Anterior cingulate cortex (tissue), 58 donors: ENCODE measurements at regions not wholly inside any gene's neighbourhood (a gene's known extent, or its start where the extent isn't known, plus 50 kb on each side); places are given as distances from the start of the nearest gene placed in this dataset.
A peak's percentile ranks its signal among the peaks of the same experiment; 100 is the strongest.
"Not testable (repeated sequence)": the region's sequence is repeated elsewhere in the genome, so short reads cannot be mapped to it uniquely, and the experiment has no call there.

Experiments
- DNase-seq, 58 donors: peaks; one replicate each; lab custom pipeline; 2025; lab: John Stamatoyannopoulos, UW

- no peak for DNase-seq
Observed at GRCh38 chr1:55773211-55773940, 558.2 kb upstream of the USP24 start.

- DNase-seq, result no peak
Observed at GRCh38 chr1:55768327-55768952, 553.3 kb upstream of the USP24 start.

- no peak for DNase-seq
Observed at GRCh38 chr1:55767171-55767570, 552.0 kb upstream of the USP24 start.

- DNase-seq, result not testable (repeated sequence)
Observed at GRCh38 chr1:55765505-55765904, 550.3 kb upstream of the USP24 start.

- no peak for DNase-seq
Observed at GRCh38 chr1:55751776-55752175, 536.6 kb upstream of the USP24 start.

- DNase-seq, result no peak
Observed at GRCh38 chr1:55750628-55750995, 535.4 kb upstream of the USP24 start.

- no peak for DNase-seq
Observed at GRCh38 chr1:55749975-55750627, 534.9 kb upstream of the USP24 start.

GRCh38 chr1:55747408-55747841, 532.3 kb upstream of the USP24 start:
- no peak for DNase-seq

GRCh38 chr1:55746710-55747109, 531.5 kb upstream of the USP24 start:
- DNase-seq, result no peak

GRCh38 chr1:55741516-55741915, 526.4 kb upstream of the USP24 start:
- DNase-seq, result no peak

GRCh38 chr1:55735106-55735505, 519.9 kb upstream of the USP24 start:
- no peak for DNase-seq

GRCh38 chr1:55726994-55727393, 511.8 kb upstream of the USP24 start:
- DNase-seq, result no peak

- no peak for DNase-seq
Observed at GRCh38 chr1:55725378-55725777, 510.2 kb upstream of the USP24 start.

- DNase-seq, result no peak
Observed at GRCh38 chr1:55724551-55725325, 509.6 kb upstream of the USP24 start.

GRCh38 chr1:55723001-55723400, 507.8 kb upstream of the USP24 start:
- DNase-seq, result no peak

GRCh38 chr1:55720261-55720660, 505.1 kb upstream of the USP24 start:
- peak in 2 of 58 donors; percentile 0 to 1 for DNase-seq

GRCh38 chr1:55718758-55719671, 503.9 kb upstream of the USP24 start:
- no peak for DNase-seq

- DNase-seq, result no peak
Observed at GRCh38 chr1:55717111-55717510, 501.9 kb upstream of the USP24 start.

- DNase-seq, result no peak
Observed at GRCh38 chr1:55716610-55717009, 501.4 kb upstream of the USP24 start.

GRCh38 chr1:55716151-55716550, 501.0 kb upstream of the USP24 start:
- no peak for DNase-seq
